A673 (cell line): ENCODE measurements at regions not wholly inside any gene's neighbourhood (a gene's known extent, or its start where the extent isn't known, plus 50 kb on each side); places are given as distances from the start of the nearest gene placed in this dataset.
A peak's percentile ranks its signal among the peaks of the same experiment; 100 is the strongest.

Experiments
- BruUV-seq: library from RNA; stranded (reverse); fragments of 400-500 nt; replicated peaks from 2 replicates; lab custom pipeline; 2021; lab: Mats Ljungman, UMichigan
- CTCF ChIA-PET: fragments of 300-600 bp; sonication (Branson Sonifier 250); formaldehyde crosslinking; loops from one replicate; lab custom pipeline; 2022; ENCODE audit warnings: antibody characterized with exemption; lab: Charles Lee
- POLR2A ChIA-PET: fragments of 300-600 bp; sonication (Branson Sonifier 250); formaldehyde crosslinking; loops from one replicate; lab custom pipeline; 2022; ENCODE audit warnings: antibody characterized with exemption; ENCODE audit not compliant: low non-redundant PET; lab: Charles Lee
- DNase-seq: peaks from one replicate; pipeline ENCODE4 v3.0.0-alpha.2; 2015; ENCODE audit warnings: low spot score
- H3K27ac ChIP-seq: fragments of 200-600 bp; sonication (generic); 2 replicates; pipeline ENCODE4 v1.5.1; 2016; ENCODE audit warnings: mixed run types, low read depth, mild to moderate bottlenecking, mixed read lengths, antibody characterized with exemption, low read length; ENCODE audit not compliant: poor library complexity, severe bottlenecking
- H3K27me3 ChIP-seq: fragments of 200-600 bp; sonication (generic); replicated peaks from 2 replicates; pipeline ENCODE4 v1.6.1; 2017; ENCODE audit warnings: mixed run types, low read depth, mild to moderate bottlenecking, mixed read lengths, antibody characterized with exemption, low read length; ENCODE audit not compliant: insufficient read depth, poor library complexity
- H3K36me3 ChIP-seq: fragments of 200-600 bp; sonication (generic); 2 replicates; pipeline ENCODE4 v1.6.1; 2016; ENCODE audit warnings: mixed run types, mild to moderate bottlenecking, mixed read lengths, antibody characterized with exemption, low read length; ENCODE audit not compliant: insufficient read depth, poor library complexity, severe bottlenecking
- H3K4me1 ChIP-seq: fragments of 200-600 bp; sonication (generic); 2 replicates; pipeline ENCODE4 v1.6.1; 2017; ENCODE audit warnings: mixed run types, mild to moderate bottlenecking, mixed read lengths, antibody characterized with exemption, low read length; ENCODE audit not compliant: insufficient read depth, poor library complexity, severe bottlenecking
- H3K4me3 ChIP-seq: fragments of 200-600 bp; sonication (generic); 2 replicates; pipeline ENCODE4 v1.5.1; 2016; ENCODE audit warnings: low read depth, mixed run types, mild to moderate bottlenecking, mixed read lengths, low read length; ENCODE audit not compliant: poor library complexity, severe bottlenecking
- H3K9me3 ChIP-seq: fragments of 200-600 bp; sonication (generic); 2 replicates; pipeline ENCODE4 v1.6.1; 2016; ENCODE audit warnings: mixed run types, low read depth, mild to moderate bottlenecking, mixed read lengths, antibody characterized with exemption, low read length; ENCODE audit not compliant: poor library complexity, severe bottlenecking
- EZH2 ChIP-seq: fragments of 200-600 bp; sonication (generic); IDR thresholded peaks from 2 replicates; pipeline ENCODE4 v1.6.1; 2017; ENCODE audit warnings: borderline replicate concordance, low read depth, mild to moderate bottlenecking, mixed read lengths, antibody characterized with exemption, low read length; ENCODE audit not compliant: poor library complexity, severe bottlenecking
- intact Hi-C: fragments of 100-400 bp; cut with micrococcal nuclease; formaldehyde crosslinking; loops from one replicate; pipeline ENCODE4 v1.10.0; 2022; ENCODE audit not compliant: unreplicated experiment
- TF ChIP-seq, protein P1 (sequence below): fragments of 300-800, 200-600 bp; sonication (generic); conservative IDR thresholded peaks from 2 replicates; pipeline ENCODE4 v1.5.1; 2017; ENCODE audit warnings: low read depth, mild to moderate bottlenecking, antibody characterized with exemption, low read length, moderate library complexity, mixed read lengths

DNA sequence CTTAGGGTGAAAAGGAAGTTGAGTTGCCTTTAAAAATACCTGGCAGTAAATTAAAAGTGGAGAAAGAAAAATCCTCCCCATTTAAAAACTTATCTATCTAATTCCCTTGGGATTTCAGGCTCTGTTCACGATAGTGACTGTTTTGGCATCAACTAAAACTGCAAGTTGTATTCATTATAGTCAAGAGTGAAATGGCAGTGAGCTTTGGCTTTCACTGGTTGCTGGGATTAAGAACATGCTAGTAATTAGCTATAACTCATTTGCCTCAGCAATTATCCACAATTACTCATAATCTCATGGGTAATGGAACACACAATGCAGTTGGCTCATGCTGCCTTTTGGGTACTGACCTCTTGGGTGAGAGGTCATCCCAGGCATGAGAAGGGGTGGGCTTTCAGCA lies 250.1 kb downstream of the GAS1 start:
- H3K9me3 ChIP-seq, result no peaks in the 10 kb centered on the region
- H3K4me3 ChIP-seq, result no peak overlapping the region
- no TSS peak for BruUV-seq
- peaks cover 14% of the 10 kb centered on the region for H3K4me1 ChIP-seq
- CTCF ChIA-PET, result no interaction called here
- POLR2A ChIA-PET, result no interaction called here
- H3K27ac ChIP-seq, result no peak overlapping the region
- DNase-seq, result no peak
- H3K36me3 ChIP-seq, result no peaks in the 10 kb centered on the region
- no peaks in the 10 kb centered on the region for H3K27me3 ChIP-seq
- TF ChIP-seq, protein P1, sequence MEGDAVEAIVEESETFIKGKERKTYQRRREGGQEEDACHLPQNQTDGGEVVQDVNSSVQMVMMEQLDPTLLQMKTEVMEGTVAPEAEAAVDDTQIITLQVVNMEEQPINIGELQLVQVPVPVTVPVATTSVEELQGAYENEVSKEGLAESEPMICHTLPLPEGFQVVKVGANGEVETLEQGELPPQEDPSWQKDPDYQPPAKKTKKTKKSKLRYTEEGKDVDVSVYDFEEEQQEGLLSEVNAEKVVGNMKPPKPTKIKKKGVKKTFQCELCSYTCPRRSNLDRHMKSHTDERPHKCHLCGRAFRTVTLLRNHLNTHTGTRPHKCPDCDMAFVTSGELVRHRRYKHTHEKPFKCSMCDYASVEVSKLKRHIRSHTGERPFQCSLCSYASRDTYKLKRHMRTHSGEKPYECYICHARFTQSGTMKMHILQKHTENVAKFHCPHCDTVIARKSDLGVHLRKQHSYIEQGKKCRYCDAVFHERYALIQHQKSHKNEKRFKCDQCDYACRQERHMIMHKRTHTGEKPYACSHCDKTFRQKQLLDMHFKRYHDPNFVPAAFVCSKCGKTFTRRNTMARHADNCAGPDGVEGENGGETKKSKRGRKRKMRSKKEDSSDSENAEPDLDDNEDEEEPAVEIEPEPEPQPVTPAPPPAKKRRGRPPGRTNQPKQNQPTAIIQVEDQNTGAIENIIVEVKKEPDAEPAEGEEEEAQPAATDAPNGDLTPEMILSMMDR, result no peak
- TF ChIP-seq EZH2, result no peak
- intact Hi-C loops, result no loop called here

DNA sequence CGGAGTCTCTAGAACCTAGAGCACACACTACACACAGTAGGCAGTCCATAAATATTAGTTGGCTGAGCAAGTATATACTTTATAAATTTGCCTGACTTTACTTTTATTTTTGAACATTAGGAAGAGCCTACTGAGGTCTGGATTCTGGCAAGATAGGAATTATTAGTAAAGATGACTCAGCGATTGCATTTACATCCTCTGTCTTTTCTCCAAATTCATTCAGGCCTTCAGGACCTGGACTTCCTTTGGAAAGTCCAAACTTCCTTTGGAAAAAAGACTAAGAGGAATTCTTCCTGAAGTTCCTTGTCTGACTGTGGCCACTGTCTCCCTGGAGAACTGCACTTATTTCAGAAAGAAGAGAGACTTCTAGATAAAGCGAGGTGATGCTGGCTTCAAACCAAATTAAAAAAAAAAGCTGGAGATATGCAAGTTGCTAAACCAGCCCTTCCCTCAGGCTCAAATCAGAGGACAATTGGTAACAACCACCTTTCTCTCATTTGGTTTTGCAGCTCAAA lies 251.3 kb downstream of the GAS1 start:
- no peak for DNase-seq
- no peak overlapping the region for H3K4me3 ChIP-seq
- POLR2A ChIA-PET, result no interaction called here

DNA sequence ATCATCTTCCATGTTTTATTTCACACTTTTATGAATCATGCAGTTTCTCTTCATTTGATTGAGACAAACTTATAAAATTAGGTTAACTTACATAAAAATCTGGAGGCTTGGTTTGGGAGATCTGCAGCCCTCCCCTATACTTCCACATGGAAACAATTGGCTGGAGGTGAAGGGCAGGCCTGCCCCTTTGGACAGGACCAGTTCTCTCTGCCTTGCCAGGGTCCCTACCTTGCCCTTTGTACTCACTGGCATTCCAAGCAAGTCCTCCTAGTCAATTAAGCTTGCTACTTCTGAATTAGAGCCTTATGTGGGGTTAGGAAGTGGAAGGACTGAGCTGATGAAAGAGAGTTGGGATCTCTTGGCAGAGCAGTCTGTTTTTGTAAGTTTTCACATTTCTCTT lies 257.3 kb downstream of the GAS1 start:
- POLR2A ChIA-PET, result no interaction called here
- Histone ChIP-seq H3K4me1 (no peaks in the 10 kb centered on the region), H3K36me3 (no peaks in the 10 kb centered on the region), H3K4me3 (no peak overlapping the region), H3K27me3 (no peaks in the 10 kb centered on the region), H3K9me3 (no peaks in the 10 kb centered on the region), H3K27ac (no peak overlapping the region)
- no TSS peak for BruUV-seq
- TF ChIP-seq EZH2, result no peak
- TF ChIP-seq, protein P1, result no peak
- no peak for DNase-seq
- intact Hi-C loops, result no loop called here
- CTCF ChIA-PET, result no interaction called here

More for the DNA sequence above, 251.3 kb downstream of the GAS1 start:
- Histone ChIP-seq H3K27ac (peak overlapping the region; percentile 18), H3K4me1 (peaks cover 13% of the 10 kb centered on the region), H3K9me3 (no peaks in the 10 kb centered on the region), H3K36me3 (no peaks in the 10 kb centered on the region), H3K27me3 (no peaks in the 10 kb centered on the region)
- intact Hi-C loops, result no loop called here
- no TSS peak for BruUV-seq
- TF ChIP-seq EZH2, result no peak
- TF ChIP-seq, protein P1, result no peak
- CTCF ChIA-PET, result no interaction called here
